CD8-positive, alpha-beta memory T cell (primary cell): ENCODE measurements at regions not wholly inside any gene's neighbourhood (a gene's known extent, or its start where the extent isn't known, plus 50 kb on each side); places are given as distances from the start of the nearest gene placed in this dataset.

Experiments
- CTCF ChIA-PET: fragments of 350-600 bp; sonication (Branson Sonifier 250); formaldehyde crosslinking; loops from one replicate; lab custom pipeline; 2021; ENCODE audit warnings: antibody characterized with exemption; lab: Charles Lee
- POLR2A ChIA-PET: fragments of 350-600 bp; sonication (Branson Sonifier 250); formaldehyde crosslinking; loops from one replicate; lab custom pipeline; 2021; ENCODE audit warnings: antibody characterized with exemption; lab: Charles Lee
- DNase-seq, 5 donors: peaks; one replicate each; pipeline versions ENCODE4 v3.0.0 to v3.0.0-alpha.2; 2020 to 2022; ENCODE audit warnings: mixed read lengths in 1 of 5
- H3K27ac ChIP-seq: one replicate; pipeline ENCODE4 v1.7.0; 2013; ENCODE audit warnings: low read depth, mild to moderate bottlenecking, low read length, moderate library complexity
- H3K27me3 ChIP-seq: 2 replicates; pipeline ENCODE4 v1.7.0; 2013; ENCODE audit warnings: low read length, mild to moderate bottlenecking; ENCODE audit not compliant: insufficient read depth, poor library complexity, severe bottlenecking
- H3K36me3 ChIP-seq: 2 replicates; pipeline ENCODE4 v1.7.0; 2013; ENCODE audit warnings: mild to moderate bottlenecking, low read length, moderate library complexity; ENCODE audit not compliant: insufficient read depth
- H3K4me1 ChIP-seq: 2 replicates; pipeline ENCODE4 v1.7.0; 2013; ENCODE audit warnings: mild to moderate bottlenecking, low read length, moderate library complexity; ENCODE audit not compliant: insufficient read depth
- H3K4me3 ChIP-seq: 2 replicates; pipeline ENCODE4 v1.7.0; 2013; ENCODE audit warnings: mild to moderate bottlenecking, low read length
- H3K9me3 ChIP-seq: 2 replicates; pipeline ENCODE4 v1.7.0; 2013; ENCODE audit warnings: mild to moderate bottlenecking, low read length
- H3K27ac Mint-ChIP-seq, 8 donors: one replicate each; pipeline ENCODE4 v1.8.0; 2020 to 2021; ENCODE audit warnings: mixed read lengths in 8 of 8, mild to moderate bottlenecking in 6 of 8, inconsistent platforms in 3 of 8, moderate library complexity in 3 of 8
- H3K27me3 Mint-ChIP-seq, 2 donors: one replicate each; pipeline ENCODE4 v1.8.0; 2020 to 2021; ENCODE audit warnings: mixed read lengths in 2 of 2, mild to moderate bottlenecking in 1 of 2, moderate library complexity in 1 of 2
- H3K36me3 Mint-ChIP-seq, 3 donors: one replicate each; pipeline ENCODE4 v1.8.0; 2020 to 2021; ENCODE audit warnings: mixed read lengths in 3 of 3, inconsistent platforms in 1 of 3, mild to moderate bottlenecking in 1 of 3
- H3K4me1 Mint-ChIP-seq, 3 donors: one replicate each; pipeline ENCODE4 v1.8.0; 2020 to 2021; ENCODE audit warnings: mixed read lengths in 3 of 3, inconsistent platforms in 1 of 3, mild to moderate bottlenecking in 1 of 3
- H3K4me3 Mint-ChIP-seq, 7 donors: one replicate each; pipeline ENCODE4 v1.8.0; 2020 to 2021; ENCODE audit warnings: mixed read lengths in 7 of 7, mild to moderate bottlenecking in 6 of 7, moderate library complexity in 4 of 7, inconsistent platforms in 2 of 7
- H3K9me3 Mint-ChIP-seq, 5 donors: one replicate each; pipeline ENCODE4 v1.8.0; 2020 to 2022; ENCODE audit warnings: mixed read lengths in 5 of 5, mild to moderate bottlenecking in 3 of 5, moderate library complexity in 2 of 5, inconsistent platforms in 1 of 5

- Histone ChIP-seq H3K27ac (no peak overlapping the region), H3K27me3 (no peaks in the 10 kb centered on the region), H3K4me3 (no peak overlapping the region), H3K36me3 (no peaks in the 10 kb centered on the region), H3K9me3 (no peaks in the 10 kb centered on the region), H3K4me1 (no peaks in the 10 kb centered on the region)
- Mint-ChIP-seq H3K4me3 (no peak overlapping the region), H3K36me3 (no peaks in the 10 kb centered on the region), H3K4me1 (no peaks in the 10 kb centered on the region), H3K27ac (no peak overlapping the region), H3K9me3 (no peaks in the 10 kb centered on the region), H3K27me3 (peaks cover 0 to 2% of the 10 kb centered on the region in 2 donors)
- CTCF ChIA-PET, result no interaction called here
- DNase-seq, result no peak
- POLR2A ChIA-PET, result no interaction called here
Measured at GRCh38 chr7:114302858-114303257, 111.8 kb upstream of the FOXP2 start.

- ChIA-PET CTCF (no interaction called here), POLR2A (no interaction called here)
- no peak overlapping the region for H3K27ac Mint-ChIP-seq
Measured at GRCh38 chr7:114298011-114298410, 116.6 kb upstream of the FOXP2 start.

GRCh38 chr7:114297121-114297520 is 117.5 kb upstream of the FOXP2 start:
- Histone ChIP-seq H3K27ac (no peak overlapping the region), H3K4me3 (no peak overlapping the region), H3K36me3 (no peaks in the 10 kb centered on the region), H3K9me3 (no peaks in the 10 kb centered on the region), H3K4me1 (no peaks in the 10 kb centered on the region), H3K27me3 (no peaks in the 10 kb centered on the region)
- ChIA-PET CTCF (no interaction called here), POLR2A (no interaction called here)
- Mint-ChIP-seq H3K9me3 (peaks cover 0 to 2% (median 0%) of the 10 kb centered on the region in 5 donors), H3K27me3 (no peaks in the 10 kb centered on the region), H3K4me3 (no peak overlapping the region), H3K36me3 (no peaks in the 10 kb centered on the region), H3K27ac (no peak overlapping the region), H3K4me1 (no peaks in the 10 kb centered on the region)
- no peak for DNase-seq

More at GRCh38 chr7:114298011-114298410, 116.6 kb upstream of the FOXP2 start:
- no peak overlapping the region for H3K4me3 ChIP-seq
- no peaks in the 10 kb centered on the region for H3K9me3 ChIP-seq
- no peaks in the 10 kb centered on the region for H3K27me3 ChIP-seq
- DNase-seq, result no peak
- H3K27me3 Mint-ChIP-seq, result no peaks in the 10 kb centered on the region
- H3K36me3 ChIP-seq, result no peaks in the 10 kb centered on the region
- no peak overlapping the region for H3K27ac ChIP-seq
- no peak overlapping the region for H3K4me3 Mint-ChIP-seq
- peaks cover 0 to 2% (median 0%) of the 10 kb centered on the region in 5 donors for H3K9me3 Mint-ChIP-seq
- H3K4me1 Mint-ChIP-seq, result no peaks in the 10 kb centered on the region
- H3K36me3 Mint-ChIP-seq, result no peaks in the 10 kb centered on the region
- H3K4me1 ChIP-seq, result no peaks in the 10 kb centered on the region

GRCh38 chr7:114295522-114295921 is 119.1 kb upstream of the FOXP2 start:
- Mint-ChIP-seq H3K4me3 (no peak overlapping the region), H3K9me3 (peaks cover 0 to 2% (median 0%) of the 10 kb centered on the region in 5 donors), H3K27me3 (no peaks in the 10 kb centered on the region), H3K27ac (no peak overlapping the region), H3K4me1 (no peaks in the 10 kb centered on the region), H3K36me3 (no peaks in the 10 kb centered on the region)
- no peak overlapping the region for H3K27ac ChIP-seq
- ChIA-PET POLR2A (no interaction called here), CTCF (no interaction called here)
- H3K4me3 ChIP-seq, result no peak overlapping the region
- no peaks in the 10 kb centered on the region for H3K4me1 ChIP-seq
- no peak for DNase-seq
- no peaks in the 10 kb centered on the region for H3K9me3 ChIP-seq
- no peaks in the 10 kb centered on the region for H3K27me3 ChIP-seq
- no peaks in the 10 kb centered on the region for H3K36me3 ChIP-seq

GRCh38 chr7:114294036-114294435 is 120.6 kb upstream of the FOXP2 start:
- DNase-seq, result no peak
- peaks cover 0 to 2% (median 0%) of the 10 kb centered on the region in 5 donors for H3K9me3 Mint-ChIP-seq
- no peaks in the 10 kb centered on the region for H3K27me3 Mint-ChIP-seq
- POLR2A ChIA-PET, result no interaction called here
- H3K27ac Mint-ChIP-seq, result no peak overlapping the region
- no peaks in the 10 kb centered on the region for H3K36me3 Mint-ChIP-seq
- Histone ChIP-seq H3K4me1 (no peaks in the 10 kb centered on the region), H3K27ac (no peak overlapping the region), H3K4me3 (no peak overlapping the region), H3K36me3 (no peaks in the 10 kb centered on the region), H3K9me3 (no peaks in the 10 kb centered on the region), H3K27me3 (no peaks in the 10 kb centered on the region)
- no peaks in the 10 kb centered on the region for H3K4me1 Mint-ChIP-seq
- no peak overlapping the region for H3K4me3 Mint-ChIP-seq
- CTCF ChIA-PET, result no interaction called here

- CTCF ChIA-PET, result no interaction called here
- H3K9me3 Mint-ChIP-seq, result peaks cover 0 to 2% (median 0%) of the 10 kb centered on the region in 5 donors
- H3K4me3 ChIP-seq, result no peak overlapping the region
- DNase-seq, result no peak
- H3K4me1 ChIP-seq, result no peaks in the 10 kb centered on the region
- H3K27me3 ChIP-seq, result no peaks in the 10 kb centered on the region
- H3K4me3 Mint-ChIP-seq, result no peak overlapping the region
- no peaks in the 10 kb centered on the region for H3K36me3 Mint-ChIP-seq
- H3K27me3 Mint-ChIP-seq, result no peaks in the 10 kb centered on the region
- no peak overlapping the region for H3K27ac Mint-ChIP-seq
- no peaks in the 10 kb centered on the region for H3K36me3 ChIP-seq
- no peaks in the 10 kb centered on the region for H3K9me3 ChIP-seq
- no peaks in the 10 kb centered on the region for H3K4me1 Mint-ChIP-seq
- POLR2A ChIA-PET, result no interaction called here
- H3K27ac ChIP-seq, result no peak overlapping the region
Measured at GRCh38 chr7:114293289-114294012, 121.2 kb upstream of the FOXP2 start.

- Mint-ChIP-seq H3K27ac (no peak overlapping the region), H3K4me3 (no peak overlapping the region), H3K4me1 (no peaks in the 10 kb centered on the region), H3K9me3 (peaks cover 0 to 5% (median 0%) of the 10 kb centered on the region in 5 donors), H3K36me3 (no peaks in the 10 kb centered on the region), H3K27me3 (no peaks in the 10 kb centered on the region)
- CTCF ChIA-PET, result no interaction called here
- no peaks in the 10 kb centered on the region for H3K9me3 ChIP-seq
- no peaks in the 10 kb centered on the region for H3K4me1 ChIP-seq
- no peak overlapping the region for H3K27ac ChIP-seq
- no peaks in the 10 kb centered on the region for H3K27me3 ChIP-seq
- POLR2A ChIA-PET, result no interaction called here
- H3K4me3 ChIP-seq, result no peak overlapping the region
- no peak for DNase-seq
- H3K36me3 ChIP-seq, result no peaks in the 10 kb centered on the region
Measured at GRCh38 chr7:114279901-114280300, 134.7 kb upstream of the FOXP2 start.

GRCh38 chr7:114273218-114273617 is 141.4 kb upstream of the FOXP2 start:
- no peaks in the 10 kb centered on the region for H3K36me3 Mint-ChIP-seq
- no peak overlapping the region for H3K27ac Mint-ChIP-seq
- Histone ChIP-seq H3K36me3 (no peaks in the 10 kb centered on the region), H3K27ac (no peak overlapping the region), H3K9me3 (no peaks in the 10 kb centered on the region), H3K4me1 (no peaks in the 10 kb centered on the region), H3K4me3 (no peak overlapping the region), H3K27me3 (no peaks in the 10 kb centered on the region)
- POLR2A ChIA-PET, result no interaction called here
- H3K27me3 Mint-ChIP-seq, result no peaks in the 10 kb centered on the region
- CTCF ChIA-PET, result no interaction called here
- peaks cover 0 to 5% (median 0%) of the 10 kb centered on the region in 5 donors for H3K9me3 Mint-ChIP-seq
- H3K4me1 Mint-ChIP-seq, result no peaks in the 10 kb centered on the region
- DNase-seq, result no peak
- H3K4me3 Mint-ChIP-seq, result no peak overlapping the region
